GM23338 (cell line): ENCODE measurements at regions not wholly inside any gene's neighbourhood (a gene's known extent, or its start where the extent isn't known, plus 50 kb on each side); places are given as distances from the start of the nearest gene placed in this dataset.

Experiments
- ATAC-seq: fragments of 200-7000 bp; cut with Tn5 transposase; 3 replicates; pipeline ENCODE4 v1.9.1; 2020
- DNase-seq: peaks from one replicate; pipeline ENCODE4 v3.0.0-alpha.2; 2015; ENCODE audit warnings: low spot score
- H2AFZ ChIP-seq: fragments of 200-600 bp; sonication (generic); 2 replicates; pipeline ENCODE4 v1.8.0; 2016; ENCODE audit warnings: antibody characterized with exemption, mild to moderate bottlenecking, moderate library complexity
- H3F3A ChIP-seq: fragments of 200-600 bp; sonication (generic); replicated peaks from 2 replicates; pipeline ENCODE4 v1.8.0; 2017; ENCODE audit warnings: antibody characterized with exemption, mixed run types, low read depth
- H3K27ac ChIP-seq: fragments of 200-600 bp; sonication (generic); 2 replicates; pipeline ENCODE4 v1.6.1; 2016; ENCODE audit warnings: low read depth
- H3K27me3 ChIP-seq: fragments of 200-600 bp; sonication (generic); 2 replicates; pipeline ENCODE4 v1.8.0; 2016; ENCODE audit warnings: mild to moderate bottlenecking, mixed run types, moderate library complexity; ENCODE audit not compliant: insufficient read depth
- H3K36me3 ChIP-seq: fragments of 200-600 bp; sonication (generic); 2 replicates; pipeline ENCODE4 v1.8.0; 2016; ENCODE audit warnings: mild to moderate bottlenecking; ENCODE audit not compliant: insufficient read depth
- H3K4me1 ChIP-seq: fragments of 200-600 bp; sonication (generic); 2 replicates; pipeline ENCODE4 v1.8.0; 2016; ENCODE audit warnings: mild to moderate bottlenecking, moderate library complexity; ENCODE audit not compliant: insufficient read depth
- H3K4me2 ChIP-seq: fragments of 200-600 bp; sonication (generic); 2 replicates; pipeline ENCODE4 v1.7.1; 2017; ENCODE audit warnings: mixed run types
- H3K4me3 ChIP-seq: fragments of 200-600 bp; sonication (generic); 2 replicates; pipeline ENCODE4 v1.6.1; 2016; ENCODE audit warnings: mixed run types
- H3K79me2 ChIP-seq: fragments of 200-600 bp; sonication (generic); replicated peaks from 2 replicates; pipeline ENCODE4 v1.8.0; 2017; ENCODE audit warnings: mild to moderate bottlenecking; ENCODE audit not compliant: insufficient read depth
- H3K9me2 ChIP-seq: fragments of 200-600 bp; sonication (generic); 2 replicates; pipeline ENCODE4 v1.8.0; 2017; ENCODE audit not compliant: insufficient read depth
- H4K20me1 ChIP-seq: fragments of 200-600 bp; sonication (generic); replicated peaks from 2 replicates; pipeline ENCODE4 v1.8.0; 2017; ENCODE audit warnings: mild to moderate bottlenecking; ENCODE audit not compliant: insufficient read depth
- H3K27ac Mint-ChIP-seq: 2 replicates; pipeline ENCODE4 v1.8.0; 2020; ENCODE audit warnings: inconsistent platforms, mild to moderate bottlenecking, moderate library complexity, mixed read lengths
- H3K27me3 Mint-ChIP-seq: 3 replicates; pipeline ENCODE4 v1.8.0; 2022; ENCODE audit warnings: low read depth, mild to moderate bottlenecking, moderate library complexity, mixed read lengths, inconsistent platforms; ENCODE audit not compliant: insufficient read depth, poor library complexity
- H3K36me3 Mint-ChIP-seq: 3 replicates; pipeline ENCODE4 v1.8.0; 2021; ENCODE audit warnings: low read depth, mild to moderate bottlenecking, inconsistent platforms, moderate library complexity, mixed read lengths
- H3K4me1 Mint-ChIP-seq: 3 replicates; pipeline ENCODE4 v1.8.0; 2020; ENCODE audit warnings: mild to moderate bottlenecking, inconsistent platforms, mixed read lengths
- H3K4me3 Mint-ChIP-seq: 3 replicates; pipeline ENCODE4 v1.8.0; 2021; ENCODE audit warnings: moderate library complexity, mild to moderate bottlenecking, inconsistent platforms, mixed read lengths
- H3K9me3 Mint-ChIP-seq: 3 replicates; pipeline ENCODE4 v1.8.0; 2020; ENCODE audit warnings: moderate library complexity, mild to moderate bottlenecking, inconsistent platforms, mixed read lengths
- CREB1 ChIP-seq: fragments of 250-450 bp; sonication (Bioruptor Pico); IDR thresholded peaks from 2 replicates; pipeline ENCODE4 v1.5.0; 2020; ENCODE audit warnings: low read depth, mild to moderate bottlenecking, moderate library complexity
- ETS1 ChIP-seq: IDR thresholded peaks from 2 replicates; pipeline ENCODE4 v1.6.1; 2016; ENCODE audit warnings: antibody characterized with exemption
- EZH2 ChIP-seq: fragments of 200-600 bp; sonication (generic); IDR thresholded peaks from one replicate; pipeline ENCODE4 v1.8.0; 2017; ENCODE audit warnings: antibody characterized with exemption, mild to moderate bottlenecking, low read depth; ENCODE audit not compliant: unreplicated experiment
- JUNB ChIP-seq: IDR thresholded peaks from one replicate; pipeline ENCODE4 v1.6.1; 2016; ENCODE audit warnings: antibody characterized with exemption; ENCODE audit not compliant: unreplicated experiment
- NANOG ChIP-seq: IDR thresholded peaks from 2 replicates; pipeline ENCODE4 v1.6.1; 2016; ENCODE audit warnings: antibody characterized with exemption, borderline replicate concordance
- POLR2AphosphoS5 ChIP-seq: IDR thresholded peaks from 2 replicates; pipeline ENCODE4 v1.6.1; 2016; ENCODE audit warnings: antibody characterized with exemption, low read depth
- STAT1 ChIP-seq: IDR thresholded peaks from one replicate; pipeline ENCODE4 v1.6.1; 2016; ENCODE audit warnings: antibody characterized with exemption; ENCODE audit not compliant: unreplicated experiment
- ZNF114 ChIP-seq: fragments of 250-450 bp; sonication (Bioruptor Pico); IDR thresholded peaks from 2 replicates; pipeline ENCODE4 v1.5.0; 2020; ENCODE audit warnings: mild to moderate bottlenecking, moderate library complexity
- ZNF331 ChIP-seq: fragments of 250-450 bp; sonication (Bioruptor Pico); IDR thresholded peaks from 2 replicates; pipeline ENCODE4 v1.5.0; 2020; ENCODE audit warnings: low read depth, mild to moderate bottlenecking, moderate library complexity
- ZNF462 ChIP-seq: fragments of 250-450 bp; sonication (Bioruptor Pico); IDR thresholded peaks from 2 replicates; pipeline ENCODE4 v1.5.0; 2020; ENCODE audit warnings: mild to moderate bottlenecking, moderate library complexity
- TF ChIP-seq, protein P1 (sequence below): IDR thresholded peaks from one replicate; pipeline ENCODE4 v1.6.1; 2018; ENCODE audit warnings: antibody characterized with exemption; ENCODE audit not compliant: unreplicated experiment
- TF ChIP-seq, protein P2 (sequence below), 2 experiments: fragments of 200-600 bp in 1 of 2; sonication (generic) in 1 of 2; conservative IDR thresholded peaks; 2 replicates each; pipeline versions ENCODE4 v1.5.1 to v1.6.1; 2016 to 2017; ENCODE audit warnings: antibody characterized with exemption in 2 of 2, low read depth in 2 of 2, mild to moderate bottlenecking in 2 of 2, moderate library complexity in 1 of 2

GRCh38 chr2:19158896-19159295 lies 199.5 kb downstream of the OSR1 start (continued):
- TF ChIP-seq ETS1 (no peak), POLR2AphosphoS5 (no peak)

DNA sequence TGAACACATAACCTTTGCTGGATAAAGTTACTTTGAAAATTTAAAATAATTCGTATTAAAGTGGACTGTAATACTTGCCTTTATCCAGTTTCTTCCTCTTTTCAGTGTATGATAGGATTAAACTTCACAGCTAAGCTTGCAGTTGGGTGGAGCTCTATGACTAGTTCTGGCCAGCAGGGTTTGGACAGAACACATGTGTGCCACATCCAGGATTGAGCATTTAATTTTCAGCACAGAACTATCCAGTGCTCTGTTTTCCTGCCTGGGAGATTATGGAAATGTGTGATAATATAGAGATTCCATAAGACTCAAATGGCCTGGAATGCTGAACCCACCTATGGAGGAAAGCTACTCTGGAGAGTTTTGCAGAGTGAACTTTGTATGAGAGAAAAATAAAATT lies 200.2 kb downstream of the OSR1 start:
- Histone ChIP-seq H4K20me1 (no peaks in the 10 kb centered on the region), H3K4me2 (no peak overlapping the region)
- H3K27ac Mint-ChIP-seq, result no peak overlapping the region
- no peak for TF ChIP-seq POLR2AphosphoS5
- TF ChIP-seq, protein P1, sequence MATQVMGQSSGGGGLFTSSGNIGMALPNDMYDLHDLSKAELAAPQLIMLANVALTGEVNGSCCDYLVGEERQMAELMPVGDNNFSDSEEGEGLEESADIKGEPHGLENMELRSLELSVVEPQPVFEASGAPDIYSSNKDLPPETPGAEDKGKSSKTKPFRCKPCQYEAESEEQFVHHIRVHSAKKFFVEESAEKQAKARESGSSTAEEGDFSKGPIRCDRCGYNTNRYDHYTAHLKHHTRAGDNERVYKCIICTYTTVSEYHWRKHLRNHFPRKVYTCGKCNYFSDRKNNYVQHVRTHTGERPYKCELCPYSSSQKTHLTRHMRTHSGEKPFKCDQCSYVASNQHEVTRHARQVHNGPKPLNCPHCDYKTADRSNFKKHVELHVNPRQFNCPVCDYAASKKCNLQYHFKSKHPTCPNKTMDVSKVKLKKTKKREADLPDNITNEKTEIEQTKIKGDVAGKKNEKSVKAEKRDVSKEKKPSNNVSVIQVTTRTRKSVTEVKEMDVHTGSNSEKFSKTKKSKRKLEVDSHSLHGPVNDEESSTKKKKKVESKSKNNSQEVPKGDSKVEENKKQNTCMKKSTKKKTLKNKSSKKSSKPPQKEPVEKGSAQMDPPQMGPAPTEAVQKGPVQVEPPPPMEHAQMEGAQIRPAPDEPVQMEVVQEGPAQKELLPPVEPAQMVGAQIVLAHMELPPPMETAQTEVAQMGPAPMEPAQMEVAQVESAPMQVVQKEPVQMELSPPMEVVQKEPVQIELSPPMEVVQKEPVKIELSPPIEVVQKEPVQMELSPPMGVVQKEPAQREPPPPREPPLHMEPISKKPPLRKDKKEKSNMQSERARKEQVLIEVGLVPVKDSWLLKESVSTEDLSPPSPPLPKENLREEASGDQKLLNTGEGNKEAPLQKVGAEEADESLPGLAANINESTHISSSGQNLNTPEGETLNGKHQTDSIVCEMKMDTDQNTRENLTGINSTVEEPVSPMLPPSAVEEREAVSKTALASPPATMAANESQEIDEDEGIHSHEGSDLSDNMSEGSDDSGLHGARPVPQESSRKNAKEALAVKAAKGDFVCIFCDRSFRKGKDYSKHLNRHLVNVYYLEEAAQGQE, result no peak
- TF ChIP-seq STAT1, result no peak
- TF ChIP-seq ZNF331 (CRISPR knock-in tag), result no peak
- TF ChIP-seq, protein P2, sequence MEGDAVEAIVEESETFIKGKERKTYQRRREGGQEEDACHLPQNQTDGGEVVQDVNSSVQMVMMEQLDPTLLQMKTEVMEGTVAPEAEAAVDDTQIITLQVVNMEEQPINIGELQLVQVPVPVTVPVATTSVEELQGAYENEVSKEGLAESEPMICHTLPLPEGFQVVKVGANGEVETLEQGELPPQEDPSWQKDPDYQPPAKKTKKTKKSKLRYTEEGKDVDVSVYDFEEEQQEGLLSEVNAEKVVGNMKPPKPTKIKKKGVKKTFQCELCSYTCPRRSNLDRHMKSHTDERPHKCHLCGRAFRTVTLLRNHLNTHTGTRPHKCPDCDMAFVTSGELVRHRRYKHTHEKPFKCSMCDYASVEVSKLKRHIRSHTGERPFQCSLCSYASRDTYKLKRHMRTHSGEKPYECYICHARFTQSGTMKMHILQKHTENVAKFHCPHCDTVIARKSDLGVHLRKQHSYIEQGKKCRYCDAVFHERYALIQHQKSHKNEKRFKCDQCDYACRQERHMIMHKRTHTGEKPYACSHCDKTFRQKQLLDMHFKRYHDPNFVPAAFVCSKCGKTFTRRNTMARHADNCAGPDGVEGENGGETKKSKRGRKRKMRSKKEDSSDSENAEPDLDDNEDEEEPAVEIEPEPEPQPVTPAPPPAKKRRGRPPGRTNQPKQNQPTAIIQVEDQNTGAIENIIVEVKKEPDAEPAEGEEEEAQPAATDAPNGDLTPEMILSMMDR (conservative IDR thresholded peaks at IDR 0.05; ENCODE audit: low read depth in 2 of 2), result no peak
- TF ChIP-seq NANOG, result no peak
- TF ChIP-seq EZH2, result no peak
- no peak for TF ChIP-seq CREB1 (CRISPR knock-in tag)
- no peak for TF ChIP-seq ZNF114
- TF ChIP-seq ZNF462 (CRISPR knock-in tag), result no peak
- no peak for TF ChIP-seq ETS1
- no peak for TF ChIP-seq JUNB

More for the DNA sequence above, 200.2 kb downstream of the OSR1 start:
- Histone ChIP-seq H2AFZ (no peak overlapping the region), H3K79me2 (no peaks in the 10 kb centered on the region), H3K27ac (no peak overlapping the region), H3K9me2 (0 out of 2 replicates have a peak, but pooled peaks cover 4% of the 10 kb centered on the region), H3K36me3 (no peaks in the 10 kb centered on the region), H3K4me1 (no peaks in the 10 kb centered on the region), H3K27me3 (no peaks in the 10 kb centered on the region), H3F3A (no peaks in the 10 kb centered on the region), H3K4me3 (no peak overlapping the region)
- ATAC-seq, result no peak
- H3K4me3 Mint-ChIP-seq, result no peak overlapping the region
- no peaks in the 10 kb centered on the region for H3K4me1 Mint-ChIP-seq
- H3K27me3 Mint-ChIP-seq, result no peaks in the 10 kb centered on the region
- peaks cover 14% of the 10 kb centered on the region for H3K9me3 Mint-ChIP-seq
- peaks cover 9% of the 10 kb centered on the region; the same call in 1 of the 3 replicates for H3K36me3 Mint-ChIP-seq
- DNase-seq, result no peak
